NT2/D1 (cell line): ENCODE measurements at regions not wholly inside any gene's neighbourhood (a gene's known extent, or its start where the extent isn't known, plus 50 kb on each side); places are given as distances from the start of the nearest gene placed in this dataset.

Experiments used
- DNase-seq: peaks from one replicate; pipeline ENCODE4 v3.0.0-alpha.2; 2011; ENCODE audit warnings: low read depth, low spot score
- H3K27me3 ChIP-seq: 2 replicates; pipeline ENCODE4 v1.6.0; 2011; ENCODE audit warnings: mild to moderate bottlenecking; ENCODE audit not compliant: insufficient read length, insufficient read depth
- H3K36me3 ChIP-seq: 2 replicates; pipeline ENCODE4 v1.6.1; 2011; ENCODE audit warnings: mild to moderate bottlenecking, low read length, mixed read lengths; ENCODE audit not compliant: insufficient read depth, insufficient read length
- H3K4me1 ChIP-seq: 2 replicates; pipeline ENCODE4 v1.5.1; 2011; ENCODE audit not compliant: insufficient read depth, insufficient read length
- H3K4me3 ChIP-seq: 2 replicates; pipeline ENCODE4 v1.5.1; 2011; ENCODE audit warnings: low read depth; ENCODE audit not compliant: insufficient read length
- H3K9ac ChIP-seq: 2 replicates; pipeline ENCODE4 v1.6.0; 2011; ENCODE audit warnings: low read depth; ENCODE audit not compliant: insufficient read length
- H3K9me3 ChIP-seq: 2 replicates; pipeline ENCODE4 v1.5.1; 2011; ENCODE audit warnings: mild to moderate bottlenecking, low read length; ENCODE audit not compliant: insufficient read depth
- SUZ12 ChIP-seq: IDR thresholded peaks from 2 replicates; pipeline ENCODE4 v1.6.1; 2011; ENCODE audit not compliant: insufficient read length, insufficient read depth; ENCODE audit errors: extremely low read depth
- YY1 ChIP-seq: IDR thresholded peaks from 2 replicates; pipeline ENCODE4 v1.6.1; 2011; ENCODE audit not compliant: insufficient read length, insufficient read depth
- ZNF274 ChIP-seq: IDR thresholded peaks from 2 replicates; pipeline ENCODE4 v1.6.1; 2011; ENCODE audit warnings: mild to moderate bottlenecking, low read depth, low read length

GRCh38 chr4:55742655-55743202, 76.9 kb upstream of the EXOC1L start:
- Histone ChIP-seq H3K36me3 (no peaks in the 10 kb centered on the region), H3K4me1 (no peaks in the 10 kb centered on the region), H3K4me3 (no peak overlapping the region), H3K9ac (no peak overlapping the region), H3K9me3 (no peaks in the 10 kb centered on the region), H3K27me3 (no peaks in the 10 kb centered on the region)
- DNase-seq, result no peak
- TF ChIP-seq YY1, result no peak
- no peak for TF ChIP-seq SUZ12
- no peak for TF ChIP-seq ZNF274

DNA sequence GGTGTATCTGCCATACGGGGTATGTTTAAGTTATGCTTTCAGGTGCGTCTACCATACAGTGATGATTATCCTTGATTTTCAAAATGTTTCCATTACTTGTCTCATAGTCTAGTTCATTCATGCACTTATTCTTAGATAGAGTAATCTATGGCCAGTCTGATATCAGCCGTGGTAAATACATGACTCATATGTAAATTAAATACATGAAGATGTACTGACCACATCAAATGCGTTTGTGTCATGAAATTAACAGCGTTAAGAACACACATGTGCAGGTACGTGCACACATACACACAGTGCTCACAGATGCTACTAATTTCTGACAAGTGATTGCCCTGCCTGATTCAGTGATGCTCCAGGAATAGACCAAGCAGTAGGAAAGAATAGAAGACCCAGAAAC, 75.2 kb upstream of the EXOC1L start:
- Histone ChIP-seq H3K36me3 (no peaks in the 10 kb centered on the region), H3K4me3 (no peak overlapping the region), H3K9ac (no peak overlapping the region), H3K9me3 (no peaks in the 10 kb centered on the region), H3K4me1 (no peaks in the 10 kb centered on the region), H3K27me3 (no peaks in the 10 kb centered on the region)
- DNase-seq, result no peak
- no peak for TF ChIP-seq ZNF274
- TF ChIP-seq YY1, result no peak
- TF ChIP-seq SUZ12, result no peak

DNA sequence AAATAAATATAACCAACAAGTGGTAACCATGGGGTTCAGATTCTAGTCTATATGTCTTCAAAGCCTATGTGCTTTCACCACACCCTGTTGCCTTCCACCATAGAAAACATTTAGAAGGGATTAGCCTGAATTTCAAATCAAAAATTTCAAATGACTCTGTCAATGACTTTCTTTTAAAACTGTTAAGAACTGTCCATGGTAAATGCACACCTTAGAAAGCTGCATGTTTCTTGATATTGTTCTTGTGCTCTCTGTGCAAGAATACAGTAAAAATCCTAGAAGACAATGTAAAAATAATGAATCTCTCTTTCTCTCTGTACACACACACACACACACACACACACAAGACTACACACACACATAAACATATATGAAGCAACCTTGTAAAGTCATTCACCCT, 74.6 kb upstream of the EXOC1L start:
- Histone ChIP-seq H3K4me1 (no peaks in the 10 kb centered on the region), H3K9ac (no peak overlapping the region)

DNA sequence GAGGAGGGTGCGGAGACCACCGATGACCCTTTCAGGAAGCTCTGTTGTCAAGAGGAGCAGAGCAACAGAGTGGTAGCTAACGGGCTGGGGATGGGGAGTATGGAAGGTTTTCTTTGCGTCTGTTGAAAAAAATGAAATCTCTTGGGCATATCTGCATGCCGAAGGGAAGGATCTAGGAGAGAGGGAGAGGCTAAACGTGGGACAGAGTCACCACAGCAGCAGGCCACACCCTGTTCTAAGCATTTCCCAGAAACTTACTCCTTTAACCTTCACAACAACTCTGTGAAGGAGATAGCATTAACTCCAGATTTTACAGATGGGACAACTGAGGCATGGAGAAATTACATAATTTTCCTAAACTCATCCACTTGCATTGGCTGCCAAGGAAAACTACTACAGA, 71.8 kb upstream of the EXOC1L start:
- H3K9ac ChIP-seq, result no peak overlapping the region
- TF ChIP-seq YY1 (no peak), ZNF274 (no peak), SUZ12 (no peak)
- H3K4me1 ChIP-seq, result no peaks in the 10 kb centered on the region
- H3K4me3 ChIP-seq, result no peak overlapping the region
- DNase-seq, result no peak
- no peaks in the 10 kb centered on the region for H3K9me3 ChIP-seq
- H3K27me3 ChIP-seq, result no peaks in the 10 kb centered on the region
- no peaks in the 10 kb centered on the region for H3K36me3 ChIP-seq

More for the DNA sequence above, 74.6 kb upstream of the EXOC1L start:
- Histone ChIP-seq H3K9me3 (no peaks in the 10 kb centered on the region), H3K4me3 (no peak overlapping the region), H3K27me3 (no peaks in the 10 kb centered on the region), H3K36me3 (no peaks in the 10 kb centered on the region)
- TF ChIP-seq SUZ12, result no peak
- no peak for TF ChIP-seq YY1
- TF ChIP-seq ZNF274, result no peak
- no peak for DNase-seq

GRCh38 chr4:55749666-55750065, 69.9 kb upstream of the EXOC1L start:
- no peak overlapping the region for H3K4me3 ChIP-seq
- H3K4me1 ChIP-seq, result no peaks in the 10 kb centered on the region
- H3K9me3 ChIP-seq, result no peaks in the 10 kb centered on the region
- no peak for DNase-seq
- no peaks in the 10 kb centered on the region for H3K27me3 ChIP-seq
- no peaks in the 10 kb centered on the region for H3K36me3 ChIP-seq
- no peak overlapping the region for H3K9ac ChIP-seq
- TF ChIP-seq ZNF274 (no peak), SUZ12 (no peak), YY1 (no peak)

GRCh38 chr4:55752810-55753209, 66.8 kb upstream of the EXOC1L start:
- no peak for DNase-seq
- Histone ChIP-seq H3K36me3 (no peaks in the 10 kb centered on the region), H3K9ac (no peak overlapping the region), H3K4me3 (no peak overlapping the region), H3K27me3 (no peaks in the 10 kb centered on the region), H3K9me3 (no peaks in the 10 kb centered on the region), H3K4me1 (no peaks in the 10 kb centered on the region)
- no peak for TF ChIP-seq SUZ12
- no peak for TF ChIP-seq ZNF274
- no peak for TF ChIP-seq YY1

DNA sequence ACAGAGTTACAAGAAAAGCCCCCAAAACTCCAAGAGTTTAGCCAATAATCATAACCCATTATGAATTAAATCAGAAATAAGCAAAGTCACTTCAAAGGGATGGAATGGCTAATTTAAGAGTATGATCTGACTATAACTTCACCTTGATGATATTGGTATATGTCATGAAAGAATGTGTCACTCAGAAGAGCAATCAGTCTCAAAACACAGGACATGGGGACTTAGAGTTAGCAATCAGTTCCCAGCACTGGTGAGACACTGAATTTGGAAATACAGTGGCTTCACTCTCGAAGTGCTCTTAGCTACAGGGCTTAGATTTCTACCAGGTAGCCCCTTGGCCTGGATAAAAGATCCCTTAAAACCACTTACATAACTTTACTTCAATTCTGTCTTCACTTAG, 65.7 kb upstream of the EXOC1L start:
- Histone ChIP-seq H3K9ac (no peak overlapping the region), H3K9me3 (no peaks in the 10 kb centered on the region), H3K4me3 (no peak overlapping the region), H3K4me1 (no peaks in the 10 kb centered on the region), H3K36me3 (no peaks in the 10 kb centered on the region), H3K27me3 (no peaks in the 10 kb centered on the region)
- TF ChIP-seq YY1 (no peak), ZNF274 (no peak), SUZ12 (no peak)
- DNase-seq, result no peak
